ENCODE measurements at regions not wholly inside any gene's neighbourhood (a gene's known extent, or its start where the extent isn't known, plus 50 kb on each side); places are given as distances from the start of the nearest gene placed in this dataset.

- Histone ChIP-seq H3K9me3 (ENCODE audit: severe bottlenecking) (no peaks in the 10 kb centered on the region), H3K36me3 (no peaks in the 10 kb centered on the region), H3K27me3 (ENCODE audit: insufficient read depth, low read depth, severe bottlenecking) (no peaks in the 10 kb centered on the region), H3K27ac (no peak overlapping the region), H3K4me3 (ENCODE audit: low read depth, low read length) (no peak overlapping the region)
- DNase-seq: no peak
- no peak for TF ChIP-seq CTCF (IDR thresholded peaks at IDR 0.05; ENCODE audit: low read depth, low read length)
These were observed 203.3 kb downstream of the PTPRU start for GRCh38 chr1:29439615-29440014.

- Histone ChIP-seq H3K27me3 (ENCODE audit: insufficient read depth, low read depth, severe bottlenecking) (no peaks in the 10 kb centered on the region), H3K27ac (no peak overlapping the region), H3K9me3 (ENCODE audit: severe bottlenecking) (no peaks in the 10 kb centered on the region), H3K36me3 (no peaks in the 10 kb centered on the region), H3K4me3 (ENCODE audit: low read depth, low read length) (no peak overlapping the region)
- TF ChIP-seq CTCF (IDR thresholded peaks at IDR 0.05; ENCODE audit: low read depth, low read length): no peak
- DNase-seq: no peak
These were observed 202.7 kb downstream of the PTPRU start for GRCh38 chr1:29438991-29439390.

GRCh38 chr1:29437946-29438345 lies 201.6 kb downstream of the PTPRU start:
- H3K4me3 ChIP-seq (ENCODE audit: low read depth, low read length): no peak overlapping the region
- DNase-seq: no peak
- no peaks in the 10 kb centered on the region for H3K36me3 ChIP-seq
- no peaks in the 10 kb centered on the region for H3K27me3 ChIP-seq (ENCODE audit: insufficient read depth, low read depth, severe bottlenecking)
- H3K9me3 ChIP-seq (ENCODE audit: severe bottlenecking): no peaks in the 10 kb centered on the region
- no peak for TF ChIP-seq CTCF (IDR thresholded peaks at IDR 0.05; ENCODE audit: low read depth, low read length)
- H3K27ac ChIP-seq: no peak overlapping the region

GRCh38 chr1:29436181-29436785 lies 200.0 kb downstream of the PTPRU start:
- TF ChIP-seq CTCF (IDR thresholded peaks at IDR 0.05; ENCODE audit: low read depth, low read length): no peak
- Histone ChIP-seq H3K9me3 (ENCODE audit: severe bottlenecking) (peaks cover under 1% of the 10 kb centered on the region), H3K27ac (no peak overlapping the region), H3K4me3 (ENCODE audit: low read depth, low read length) (no peak overlapping the region), H3K36me3 (no peaks in the 10 kb centered on the region), H3K27me3 (ENCODE audit: insufficient read depth, low read depth, severe bottlenecking) (no peaks in the 10 kb centered on the region)
- no peak for DNase-seq

GRCh38 chr1:29433830-29434229 lies 197.5 kb downstream of the PTPRU start:
- TF ChIP-seq CTCF (IDR thresholded peaks at IDR 0.05; ENCODE audit: low read depth, low read length): no peak
- Histone ChIP-seq H3K27me3 (ENCODE audit: insufficient read depth, low read depth, severe bottlenecking) (no peaks in the 10 kb centered on the region), H3K27ac (no peak overlapping the region), H3K9me3 (ENCODE audit: severe bottlenecking) (peaks cover 5% of the 10 kb centered on the region), H3K36me3 (no peaks in the 10 kb centered on the region), H3K4me3 (ENCODE audit: low read depth, low read length) (no peak overlapping the region)
- no peak for DNase-seq

- no peaks in the 10 kb centered on the region for H3K36me3 ChIP-seq
- DNase-seq: no peak
- H3K27me3 ChIP-seq (ENCODE audit: insufficient read depth, low read depth, severe bottlenecking): no peaks in the 10 kb centered on the region
- H3K9me3 ChIP-seq (ENCODE audit: severe bottlenecking): peaks cover 5% of the 10 kb centered on the region
- no peak for TF ChIP-seq CTCF (IDR thresholded peaks at IDR 0.05; ENCODE audit: low read depth, low read length)
- H3K4me3 ChIP-seq (ENCODE audit: low read depth, low read length): no peak overlapping the region
- H3K27ac ChIP-seq: no peak overlapping the region
These were observed 194.8 kb downstream of the PTPRU start for GRCh38 chr1:29431138-29431537.
